HG03097 (cell line): ENCODE measurements at regions not wholly inside any gene's neighbourhood (a gene's known extent, or its start where the extent isn't known, plus 50 kb on each side); places are given as distances from the start of the nearest gene placed in this dataset.
"Not testable (repeated sequence)": the region's sequence is repeated elsewhere in the genome, so short reads cannot be mapped to it uniquely, and the experiment has no call there.

Source experiments
- ATAC-seq: cut with Tn5 transposase; IDR thresholded peaks from one replicate; pipeline ENCODE4 v1.9.1; 2021; ENCODE audit not compliant: unreplicated experiment, low FRiP score

- ATAC-seq, result no peak
Measured at GRCh38 chr4:179325181-179325580, 1882.9 kb upstream of the AGA start.

GRCh38 chr4:179328627-179329026 lies 1886.4 kb upstream of the AGA start:
- no peak for ATAC-seq

GRCh38 chr4:179331362-179331761 lies 1889.1 kb upstream of the AGA start:
- ATAC-seq, result no peak

GRCh38 chr4:179344861-179345260 lies 1902.6 kb upstream of the AGA start:
- ATAC-seq, result no peak

- no peak for ATAC-seq
Measured at GRCh38 chr4:179352221-179352620, 1910.0 kb upstream of the AGA start.

DNA sequence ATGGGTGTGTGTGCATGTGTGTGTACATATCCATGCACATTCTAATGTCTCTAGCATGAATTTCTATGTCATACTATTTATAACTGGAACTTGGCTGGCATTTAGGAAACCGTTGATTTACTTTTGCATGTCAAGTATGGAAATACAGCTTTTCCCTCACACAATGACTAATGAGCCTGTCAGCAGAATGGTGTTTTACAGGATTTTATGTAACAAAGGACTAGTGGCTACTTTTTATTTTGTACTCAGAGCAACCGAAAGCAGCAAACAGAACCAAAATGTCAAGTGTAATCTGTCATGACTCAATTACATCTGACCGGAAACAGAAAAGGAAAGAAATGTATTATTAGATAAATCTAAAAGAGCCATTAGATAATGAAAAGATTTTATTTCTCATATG lies 1911.5 kb upstream of the AGA start:
- no peak for ATAC-seq

DNA sequence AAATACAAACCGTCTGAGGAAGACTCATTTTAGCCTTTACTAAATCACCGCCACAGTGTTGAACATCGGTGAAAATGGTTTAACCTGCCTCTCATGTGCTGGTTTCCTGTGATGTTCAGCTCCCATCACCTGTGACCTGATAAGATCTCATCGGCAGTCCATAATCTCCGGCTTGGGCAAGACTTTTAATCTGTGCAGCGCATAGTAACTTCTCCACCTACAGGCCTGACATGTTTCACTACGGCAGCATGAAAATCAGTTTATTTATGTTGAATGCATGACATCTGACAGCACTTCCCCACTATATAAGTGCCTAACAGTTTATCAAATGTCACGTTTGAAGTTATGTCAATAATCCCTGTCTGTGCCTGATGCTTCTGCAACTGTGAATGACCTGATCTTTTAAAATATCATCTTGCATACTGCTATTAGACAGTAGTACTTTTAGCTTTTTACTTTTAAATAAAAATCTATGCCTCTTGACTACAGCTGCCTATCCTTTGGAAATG lies 1919.8 kb upstream of the AGA start:
- ATAC-seq, result no peak

DNA sequence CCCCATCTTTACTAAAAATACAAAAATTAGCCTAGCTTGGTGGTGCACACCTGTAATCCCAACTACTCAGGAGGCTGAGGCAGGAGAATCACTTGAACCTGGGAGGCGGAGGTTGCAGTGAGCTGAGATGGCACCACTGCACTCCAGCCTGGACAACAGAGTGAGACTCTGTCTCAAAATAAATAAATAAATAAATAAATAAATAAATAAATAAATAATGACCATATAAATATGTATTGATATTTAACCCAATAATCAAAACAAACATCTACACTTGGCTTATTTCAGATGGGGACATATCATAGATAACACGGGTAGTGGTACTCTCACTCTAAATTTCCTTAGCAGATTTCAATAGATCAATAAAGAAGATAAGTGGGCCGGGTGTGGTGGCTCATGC lies 1923.7 kb upstream of the AGA start:
- not testable (repeated sequence) for ATAC-seq

GRCh38 chr4:179372242-179372641 lies 1930.0 kb upstream of the AGA start:
- no peak for ATAC-seq

DNA sequence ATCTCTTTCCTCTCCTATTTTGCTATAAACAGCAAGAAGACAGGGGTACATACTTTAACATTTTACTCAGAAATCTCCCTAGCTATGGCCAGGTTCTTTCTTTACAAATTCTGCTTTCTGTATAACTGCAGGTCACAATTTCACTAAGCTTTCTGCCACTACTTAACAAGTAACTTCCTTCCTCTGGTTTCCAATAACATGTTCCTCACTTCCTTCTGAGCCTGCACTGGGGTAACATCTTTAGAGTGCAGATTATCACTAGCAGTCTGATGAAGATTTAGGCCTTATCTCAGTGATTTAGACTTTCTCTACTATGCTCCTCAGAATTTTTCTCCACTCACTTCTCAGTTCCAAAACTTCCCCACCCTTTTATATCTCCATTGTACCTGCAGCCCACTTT lies 1930.5 kb upstream of the AGA start:
- no peak for ATAC-seq

DNA sequence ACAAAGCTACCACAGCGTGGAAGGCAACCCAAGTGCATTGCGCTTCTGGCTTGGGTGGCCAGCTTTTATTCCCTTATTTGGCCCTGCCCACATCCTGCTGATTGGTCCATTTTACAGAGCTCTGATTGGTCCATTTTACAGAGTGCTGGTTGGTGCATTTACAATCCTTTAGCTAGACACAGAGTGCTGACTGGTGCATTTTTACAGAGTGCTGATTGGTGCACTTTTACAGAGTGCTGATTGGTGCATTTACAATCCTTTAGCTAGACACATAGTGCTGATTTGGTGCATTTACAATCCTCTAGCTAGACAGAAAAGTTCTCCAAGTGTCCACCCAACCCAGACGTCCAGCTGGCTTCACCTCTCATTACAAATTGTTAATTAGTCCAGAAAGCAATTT lies 1936.6 kb upstream of the AGA start:
- ATAC-seq, result not testable (repeated sequence)

GRCh38 chr4:179392787-179393186 lies 1950.5 kb upstream of the AGA start:
- no peak for ATAC-seq

- ATAC-seq, result no peak
Measured at GRCh38 chr4:179398414-179398813, 1956.2 kb upstream of the AGA start.

GRCh38 chr4:179399054-179399782 lies 1957.0 kb upstream of the AGA start:
- ATAC-seq, result no peak

- ATAC-seq, result no peak
Measured at GRCh38 chr4:179415037-179415846, 1973.0 kb upstream of the AGA start.

- no peak for ATAC-seq
Measured at GRCh38 chr4:179415847-179416223, 1973.6 kb upstream of the AGA start.

DNA sequence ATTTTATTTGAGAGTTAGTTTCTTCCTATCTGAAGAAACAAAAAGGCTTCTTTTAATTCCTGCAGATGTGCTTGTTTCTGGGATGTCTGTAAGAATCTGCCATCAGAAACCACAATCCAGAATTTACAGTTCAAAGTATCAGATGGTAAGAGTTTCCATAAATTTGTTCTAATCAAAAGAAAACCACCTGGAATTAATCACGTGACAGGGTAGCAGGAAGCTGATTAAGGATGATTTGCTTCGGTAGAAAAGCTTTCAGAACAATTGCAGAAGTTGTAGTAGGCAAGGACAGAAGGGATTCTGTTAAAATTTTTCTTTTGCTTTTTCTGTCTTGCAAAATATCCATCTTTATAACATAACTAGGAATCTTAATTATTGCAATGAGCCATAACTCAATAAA lies 1975.1 kb upstream of the AGA start:
- ATAC-seq, result no peak

DNA sequence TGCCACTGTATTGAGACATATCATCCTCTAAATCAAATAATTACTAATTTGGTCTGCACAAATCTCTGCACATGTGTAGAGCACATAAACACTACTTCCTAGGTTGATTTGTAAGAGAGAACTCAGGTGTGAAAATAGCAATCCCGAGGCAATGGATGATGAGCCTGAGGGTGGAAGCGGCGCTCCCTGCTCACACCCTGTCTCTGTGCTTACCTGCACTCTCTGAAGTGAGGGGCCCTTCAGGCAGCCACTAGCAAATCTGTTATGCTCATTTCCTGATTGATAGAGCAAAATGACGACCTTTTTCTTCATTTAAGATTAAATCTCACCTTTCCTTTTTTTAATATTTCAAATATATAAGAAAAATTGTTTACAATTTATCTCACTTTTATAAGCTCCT lies 1995.7 kb upstream of the AGA start:
- no peak for ATAC-seq

- no peak for ATAC-seq
Measured at GRCh38 chr4:179441596-179441995, 1999.4 kb upstream of the AGA start.

GRCh38 chr4:179447308-179447707 lies 2005.1 kb upstream of the AGA start:
- ATAC-seq, result no peak

- ATAC-seq, result no peak
Measured at GRCh38 chr4:179465131-179465797, 2023.0 kb upstream of the AGA start.
